ENCODE measurements at regions not wholly inside any gene's neighbourhood (a gene's known extent, or its start where the extent isn't known, plus 50 kb on each side); places are given as distances from the start of the nearest gene placed in this dataset.

- Histone ChIP-seq H3K27ac (ENCODE audit: low read length in 2 of 2) (no peak overlapping the region), H3K9me3 (ENCODE audit: control extremely low read depth in 1 of 3, control insufficient read depth in 2 of 3, insufficient read depth in 1 of 3, low read length in 2 of 3) (no peaks in the 10 kb centered on the region), H3K36me3 (replicated peaks in 1 of 2; ENCODE audit: control extremely low read depth in 1 of 2, control insufficient read depth in 1 of 2, extremely low read depth in 1 of 2, insufficient read depth in 2 of 2, low read length in 1 of 2) (no peaks in the 10 kb centered on the region), H3K4me3 (ENCODE audit: control extremely low read depth in 1 of 5, extremely low read depth in 1 of 5, insufficient read depth in 1 of 5, low read depth in 2 of 5, low read length in 4 of 5) (no peak overlapping the region), H3K27me3 (replicated peaks in 1 of 4; ENCODE audit: control extremely low read depth in 1 of 4, control insufficient read depth in 3 of 4, insufficient read depth in 4 of 4, low read length in 3 of 4) (no peaks in the 10 kb centered on the region), H3K9ac (ENCODE audit: low read length) (no peak overlapping the region), H3K4me2 (replicated peaks; ENCODE audit: low read depth, low read length, poor library complexity, severe bottlenecking) (no peak overlapping the region), H3K79me2 (ENCODE audit: control insufficient read depth, insufficient read depth, low read length) (no peaks in the 10 kb centered on the region), H4K20me1 (ENCODE audit: control insufficient read depth, insufficient read depth, low read length, poor library complexity, severe bottlenecking) (no peaks in the 10 kb centered on the region), H2AFZ (ENCODE audit: insufficient read depth, low read depth, low read length, poor library complexity, severe bottlenecking) (no peak overlapping the region), H3K4me1 (ENCODE audit: control insufficient read depth in 2 of 2, insufficient read depth in 2 of 2, low read length in 2 of 2) (no peaks in the 10 kb centered on the region)
- DNase-seq = no peak
- ChIA-PET POLR2A (no interaction called here), CTCF (no interaction called here)
- H3K27me3 Mint-ChIP-seq = no peaks in the 10 kb centered on the region
- no peak for ATAC-seq (ENCODE audit: low read depth)
- no peaks in the 10 kb centered on the region for H3K4me1 Mint-ChIP-seq
- WGBS (ENCODE audit: insufficient coverage) = no CpG with 5 or more reads among the region's 3 CpGs
- intact Hi-C loops (cut with micrococcal nuclease) = no loop called here
- no peak overlapping the region for H3K4me3 Mint-ChIP-seq
- no peak for TF ChIP-seq EZH2 (IDR thresholded peaks at IDR 0.05; ENCODE audit: borderline replicate concordance, insufficient read depth, low read depth, low read length, poor library complexity, severe bottlenecking)
- TF ChIP-seq, protein P1, sequence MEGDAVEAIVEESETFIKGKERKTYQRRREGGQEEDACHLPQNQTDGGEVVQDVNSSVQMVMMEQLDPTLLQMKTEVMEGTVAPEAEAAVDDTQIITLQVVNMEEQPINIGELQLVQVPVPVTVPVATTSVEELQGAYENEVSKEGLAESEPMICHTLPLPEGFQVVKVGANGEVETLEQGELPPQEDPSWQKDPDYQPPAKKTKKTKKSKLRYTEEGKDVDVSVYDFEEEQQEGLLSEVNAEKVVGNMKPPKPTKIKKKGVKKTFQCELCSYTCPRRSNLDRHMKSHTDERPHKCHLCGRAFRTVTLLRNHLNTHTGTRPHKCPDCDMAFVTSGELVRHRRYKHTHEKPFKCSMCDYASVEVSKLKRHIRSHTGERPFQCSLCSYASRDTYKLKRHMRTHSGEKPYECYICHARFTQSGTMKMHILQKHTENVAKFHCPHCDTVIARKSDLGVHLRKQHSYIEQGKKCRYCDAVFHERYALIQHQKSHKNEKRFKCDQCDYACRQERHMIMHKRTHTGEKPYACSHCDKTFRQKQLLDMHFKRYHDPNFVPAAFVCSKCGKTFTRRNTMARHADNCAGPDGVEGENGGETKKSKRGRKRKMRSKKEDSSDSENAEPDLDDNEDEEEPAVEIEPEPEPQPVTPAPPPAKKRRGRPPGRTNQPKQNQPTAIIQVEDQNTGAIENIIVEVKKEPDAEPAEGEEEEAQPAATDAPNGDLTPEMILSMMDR (IDR thresholded peaks at IDR 0.05) = no peak
- H3K9me3 Mint-ChIP-seq (ENCODE audit: insufficient read depth) = no peaks in the 10 kb centered on the region
- no peak overlapping the region for H3K27ac Mint-ChIP-seq
Observed at GRCh38 chr20:52668626-52669025, 303.5 kb upstream of the TSHZ2 start.

DNA sequence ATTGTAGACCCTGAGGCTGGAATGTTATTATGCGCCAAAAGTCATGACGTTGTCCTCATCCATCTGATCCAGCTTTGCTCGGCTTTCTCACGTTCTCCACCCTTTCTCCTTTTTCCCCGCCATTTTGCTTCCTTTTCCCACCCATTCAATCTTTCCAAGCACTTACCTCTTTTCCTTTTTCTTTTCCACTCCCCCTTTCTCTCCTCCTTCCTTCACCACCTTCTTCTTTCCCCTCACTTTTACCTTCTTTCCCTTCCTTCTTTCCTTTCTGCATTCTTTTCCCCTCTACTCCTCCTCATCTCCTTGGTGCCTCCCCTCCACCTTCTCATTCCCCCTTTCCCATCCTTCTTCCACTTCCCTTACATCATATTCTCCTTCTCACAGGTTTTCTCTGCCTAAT lies 304.8 kb upstream of the TSHZ2 start:
- no peak overlapping the region for H3K27ac Mint-ChIP-seq
- no peak overlapping the region for H3K4me2 ChIP-seq (replicated peaks; ENCODE audit: low read depth, low read length, poor library complexity, severe bottlenecking)

More for the DNA sequence above, 304.8 kb upstream of the TSHZ2 start:
- Histone ChIP-seq H4K20me1 (ENCODE audit: control insufficient read depth, insufficient read depth, low read length, poor library complexity, severe bottlenecking) (no peaks in the 10 kb centered on the region), H3K4me3 (ENCODE audit: control extremely low read depth in 1 of 5, extremely low read depth in 1 of 5, insufficient read depth in 1 of 5, low read depth in 2 of 5, low read length in 4 of 5) (no peak overlapping the region), H2AFZ (ENCODE audit: insufficient read depth, low read depth, low read length, poor library complexity, severe bottlenecking) (no peak overlapping the region), H3K9me3 (ENCODE audit: control extremely low read depth in 1 of 3, control insufficient read depth in 2 of 3, insufficient read depth in 1 of 3, low read length in 2 of 3) (no peaks in the 10 kb centered on the region), H3K79me2 (ENCODE audit: control insufficient read depth, insufficient read depth, low read length) (no peaks in the 10 kb centered on the region), H3K27ac (ENCODE audit: low read length in 2 of 2) (no peak overlapping the region), H3K36me3 (replicated peaks in 1 of 2; ENCODE audit: control extremely low read depth in 1 of 2, control insufficient read depth in 1 of 2, extremely low read depth in 1 of 2, insufficient read depth in 2 of 2, low read length in 1 of 2) (no peaks in the 10 kb centered on the region), H3K9ac (ENCODE audit: low read length) (no peak overlapping the region), H3K27me3 (replicated peaks in 1 of 4; ENCODE audit: control extremely low read depth in 1 of 4, control insufficient read depth in 3 of 4, insufficient read depth in 4 of 4, low read length in 3 of 4) (no peaks in the 10 kb centered on the region), H3K4me1 (ENCODE audit: control insufficient read depth in 2 of 2, insufficient read depth in 2 of 2, low read length in 2 of 2) (no peaks in the 10 kb centered on the region)
- ATAC-seq (ENCODE audit: low read depth) (no peak), DNase-seq (no peak)
- POLR2A ChIA-PET = no interaction called here
- 93% methylated on average over 5 of the region's 5 CpGs for WGBS (ENCODE audit: insufficient coverage)
- CTCF ChIA-PET = no interaction called here
- H3K9me3 Mint-ChIP-seq (ENCODE audit: insufficient read depth) = no peaks in the 10 kb centered on the region
- H3K4me1 Mint-ChIP-seq = no peaks in the 10 kb centered on the region
- intact Hi-C loops (cut with micrococcal nuclease) = no loop called here
- no peaks in the 10 kb centered on the region for H3K27me3 Mint-ChIP-seq
- TF ChIP-seq EZH2 (IDR thresholded peaks at IDR 0.05; ENCODE audit: borderline replicate concordance, insufficient read depth, low read depth, low read length, poor library complexity, severe bottlenecking) = no peak
- TF ChIP-seq, protein P1 (IDR thresholded peaks at IDR 0.05) = no peak
- no peak overlapping the region for H3K4me3 Mint-ChIP-seq
